Endothelial cell (in vitro differentiated cells): ENCODE measurements at regions not wholly inside any gene's neighbourhood (a gene's known extent, or its start where the extent isn't known, plus 50 kb on each side); places are given as distances from the start of the nearest gene placed in this dataset.
"Not testable (repeated sequence)": the region's sequence is repeated elsewhere in the genome, so short reads cannot be mapped to it uniquely, and the experiment has no call there.

ENCODE experiments used
- DNase-seq: peaks from one replicate; pipeline ENCODE4 v3.0.0; 2021; ENCODE audit warnings: low spot score
- H3K27ac Mint-ChIP-seq: one replicate; pipeline ENCODE4 v1.8.0; 2021; ENCODE audit warnings: mixed read lengths, inconsistent platforms; ENCODE audit not compliant: unreplicated experiment
- H3K27me3 Mint-ChIP-seq: one replicate; pipeline ENCODE4 v1.8.0; 2021; ENCODE audit warnings: mild to moderate bottlenecking, moderate library complexity, mixed read lengths, inconsistent platforms; ENCODE audit not compliant: unreplicated experiment
- H3K36me3 Mint-ChIP-seq: one replicate; pipeline ENCODE4 v1.8.0; 2021; ENCODE audit warnings: mild to moderate bottlenecking, low read depth, mixed read lengths, inconsistent platforms; ENCODE audit not compliant: unreplicated experiment
- H3K4me1 Mint-ChIP-seq: one replicate; pipeline ENCODE4 v1.8.0; 2021; ENCODE audit warnings: mild to moderate bottlenecking, mixed read lengths, inconsistent platforms; ENCODE audit not compliant: unreplicated experiment
- H3K4me3 Mint-ChIP-seq: one replicate; pipeline ENCODE4 v1.8.0; 2021; ENCODE audit warnings: mild to moderate bottlenecking, mixed read lengths, inconsistent platforms; ENCODE audit not compliant: unreplicated experiment
- H3K9me3 Mint-ChIP-seq: one replicate; pipeline ENCODE4 v1.8.0; 2021; ENCODE audit warnings: mixed read lengths, inconsistent platforms; ENCODE audit not compliant: unreplicated experiment
- CTCF ChIP-seq: fragments of 200-600 bp; sonication (generic); IDR thresholded peaks from one replicate; pipeline ENCODE4 v1.5.0; 2021; ENCODE audit warnings: antibody characterized with exemption; ENCODE audit not compliant: unreplicated experiment

GRCh38 chr13:44142941-44143665 is 230.5 kb upstream of the SERP2 start:
- peaks cover 14% of the 10 kb centered on the region for H3K4me1 Mint-ChIP-seq
- no peaks in the 10 kb centered on the region for H3K9me3 Mint-ChIP-seq
- TF ChIP-seq CTCF = no peak
- no peak overlapping the region for H3K4me3 Mint-ChIP-seq
- H3K27me3 Mint-ChIP-seq = peaks cover 7% of the 10 kb centered on the region
- H3K27ac Mint-ChIP-seq = no peak overlapping the region
- no peak for DNase-seq
- no peaks in the 10 kb centered on the region for H3K36me3 Mint-ChIP-seq

- DNase-seq = no peak
- Mint-ChIP-seq H3K4me1 (peaks cover 13% of the 10 kb centered on the region), H3K27ac (no peak overlapping the region), H3K4me3 (no peak overlapping the region), H3K9me3 (no peaks in the 10 kb centered on the region), H3K27me3 (peaks cover 9% of the 10 kb centered on the region), H3K36me3 (no peaks in the 10 kb centered on the region)
- TF ChIP-seq CTCF = no peak
Measured at GRCh38 chr13:44146138-44146537, 227.5 kb upstream of the SERP2 start.

DNA sequence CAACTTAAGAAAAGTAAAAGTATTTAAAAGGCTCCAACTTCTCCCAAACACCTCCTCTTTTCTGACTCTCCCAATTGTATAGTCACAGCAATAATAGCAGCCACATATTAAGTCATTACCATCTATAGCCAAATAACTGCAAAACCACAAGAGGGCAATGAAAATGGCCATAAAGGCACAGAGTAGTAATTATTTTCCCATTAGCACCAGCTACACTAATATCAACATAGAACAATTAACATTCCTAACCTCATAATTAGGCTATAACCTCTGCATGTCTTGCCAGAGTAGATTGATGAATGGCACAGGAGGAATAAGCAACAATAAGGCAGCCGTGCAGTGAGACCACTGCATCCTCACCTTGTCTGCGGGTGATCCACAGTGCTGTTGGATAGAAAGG is 226.4 kb upstream of the SERP2 start:
- no peak for DNase-seq
- Mint-ChIP-seq H3K36me3 (no peaks in the 10 kb centered on the region), H3K4me3 (no peak overlapping the region), H3K27ac (no peak overlapping the region), H3K4me1 (peaks cover 9% of the 10 kb centered on the region), H3K27me3 (peaks cover 10% of the 10 kb centered on the region), H3K9me3 (no peaks in the 10 kb centered on the region)
- TF ChIP-seq CTCF = no peak

GRCh38 chr13:44147648-44148047 is 226.0 kb upstream of the SERP2 start:
- TF ChIP-seq CTCF = no peak
- no peak for DNase-seq
- no peak overlapping the region for H3K4me3 Mint-ChIP-seq
- H3K36me3 Mint-ChIP-seq = no peaks in the 10 kb centered on the region
- no peaks in the 10 kb centered on the region for H3K9me3 Mint-ChIP-seq
- H3K27me3 Mint-ChIP-seq = peaks cover 10% of the 10 kb centered on the region
- H3K27ac Mint-ChIP-seq = no peak overlapping the region
- peaks cover 6% of the 10 kb centered on the region for H3K4me1 Mint-ChIP-seq

GRCh38 chr13:44148159-44148914 is 225.3 kb upstream of the SERP2 start:
- Mint-ChIP-seq H3K4me3 (no peak overlapping the region), H3K9me3 (no peaks in the 10 kb centered on the region), H3K27me3 (peaks cover 10% of the 10 kb centered on the region), H3K27ac (no peak overlapping the region), H3K4me1 (peaks cover under 1% of the 10 kb centered on the region), H3K36me3 (no peaks in the 10 kb centered on the region)
- no peak for DNase-seq
- no peak for TF ChIP-seq CTCF

DNA sequence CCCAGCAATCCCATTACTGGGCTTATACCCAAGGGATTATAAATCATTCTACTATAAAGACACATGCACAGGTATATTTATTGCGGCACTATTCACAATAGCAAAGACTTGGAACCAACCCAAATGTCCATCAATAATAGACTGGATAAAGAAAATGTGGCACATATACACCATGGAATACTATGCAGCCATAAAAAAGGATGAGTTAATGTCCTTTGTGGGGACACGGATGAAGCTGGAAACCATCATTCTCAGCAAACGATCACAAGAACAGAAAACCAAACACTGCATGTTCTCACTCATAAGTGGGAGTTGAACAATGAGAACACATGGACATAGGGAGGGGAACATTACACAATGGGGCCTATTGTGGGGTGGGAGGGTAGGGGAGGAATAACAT is 224.4 kb upstream of the SERP2 start:
- not testable (repeated sequence) for H3K4me3 Mint-ChIP-seq, H3K9me3 Mint-ChIP-seq, DNase-seq, H3K27ac Mint-ChIP-seq, H3K36me3 Mint-ChIP-seq, H3K4me1 Mint-ChIP-seq, H3K27me3 Mint-ChIP-seq
